Right cardiac atrium (tissue), 5 donors: ENCODE measurements at regions not wholly inside any gene's neighbourhood (a gene's known extent, or its start where the extent isn't known, plus 50 kb on each side); places are given as distances from the start of the nearest gene placed in this dataset.

Source experiments
- ATAC-seq, 2 donors: fragments of 200-7000 bp; cut with Tn5 transposase; one replicate each; pipeline versions ENCODE4 v1.8.0 to v1.9.1; 2020; ENCODE audit warnings: moderate library complexity in 2 of 2, mild to moderate bottlenecking in 1 of 2
- DNase-seq, 3 donors: peaks; one replicate each; pipeline ENCODE4 v3.0.0-alpha.2; 2020
- H3K27ac ChIP-seq: one replicate; pipeline ENCODE4 v1.5.1; 2013; ENCODE audit warnings: mild to moderate bottlenecking, low read length, control low read depth, moderate library complexity
- H3K27me3 ChIP-seq: one replicate; pipeline ENCODE4 v1.6.1; 2013; ENCODE audit not compliant: control insufficient read depth, insufficient read depth
- H3K4me1 ChIP-seq: one replicate; pipeline ENCODE4 v1.6.1; 2013; ENCODE audit warnings: low read length; ENCODE audit not compliant: control insufficient read depth, insufficient read depth
- H3K4me3 ChIP-seq: one replicate; pipeline ENCODE4 v1.5.1; 2013; ENCODE audit warnings: low read length, control low read depth
- H3K9me3 ChIP-seq: one replicate; pipeline ENCODE4 v1.6.1; 2013; ENCODE audit warnings: low read length; ENCODE audit not compliant: control insufficient read depth
- WGBS: extraction: QIAGEN DNeasy Blood & Tissue Kit; methylation state at CpG from one replicate; pipeline ENCODE4 v1.1.7; 2013; 5-methylcytosine and 5-hydroxymethylcytosine counted together
- intact Hi-C, 4 donors: fragments of 100-400 bp; cut with DNase I; formaldehyde crosslinking; loops; one replicate each; pipeline versions ENCODE4 v1.11.0 to v1.14.0; 2022 to 2023
- donor health status: healthy with polysubstance abuse.
- donor health status: DM: no; HTN: yes; CAD: no.
- donor health status: DM: no; HTN: no; CAD: no.
- donor health status: DM: no; HTN: yes; CAD: no; lungs with severe emphysema.
- donor health status: DM: yes; HTN: yes; CAD: no.

- Histone ChIP-seq H3K4me3 (no peak overlapping the region), H3K4me1 (no peaks in the 10 kb centered on the region), H3K27me3 (no peaks in the 10 kb centered on the region), H3K9me3 (no peaks in the 10 kb centered on the region), H3K27ac (no peak overlapping the region)
- 36% methylated on average over 1 of the region's 1 CpG for WGBS
- no peak for ATAC-seq
- no peak for DNase-seq
- intact Hi-C loops = no loop called here
These were observed 834.0 kb upstream of the TMPRSS15 start for GRCh38 chr21:19237608-19238007.

GRCh38 chr21:19239696-19240095 is 836.1 kb upstream of the TMPRSS15 start:
- ATAC-seq (no peak), DNase-seq (no peak)
- H3K9me3 ChIP-seq = no peaks in the 10 kb centered on the region
- no peak overlapping the region for H3K27ac ChIP-seq
- intact Hi-C loops = no loop called here
- H3K27me3 ChIP-seq = no peaks in the 10 kb centered on the region
- H3K4me3 ChIP-seq = no peak overlapping the region
- 57% methylated on average over 1 of the region's 1 CpG for WGBS
- no peaks in the 10 kb centered on the region for H3K4me1 ChIP-seq

DNA sequence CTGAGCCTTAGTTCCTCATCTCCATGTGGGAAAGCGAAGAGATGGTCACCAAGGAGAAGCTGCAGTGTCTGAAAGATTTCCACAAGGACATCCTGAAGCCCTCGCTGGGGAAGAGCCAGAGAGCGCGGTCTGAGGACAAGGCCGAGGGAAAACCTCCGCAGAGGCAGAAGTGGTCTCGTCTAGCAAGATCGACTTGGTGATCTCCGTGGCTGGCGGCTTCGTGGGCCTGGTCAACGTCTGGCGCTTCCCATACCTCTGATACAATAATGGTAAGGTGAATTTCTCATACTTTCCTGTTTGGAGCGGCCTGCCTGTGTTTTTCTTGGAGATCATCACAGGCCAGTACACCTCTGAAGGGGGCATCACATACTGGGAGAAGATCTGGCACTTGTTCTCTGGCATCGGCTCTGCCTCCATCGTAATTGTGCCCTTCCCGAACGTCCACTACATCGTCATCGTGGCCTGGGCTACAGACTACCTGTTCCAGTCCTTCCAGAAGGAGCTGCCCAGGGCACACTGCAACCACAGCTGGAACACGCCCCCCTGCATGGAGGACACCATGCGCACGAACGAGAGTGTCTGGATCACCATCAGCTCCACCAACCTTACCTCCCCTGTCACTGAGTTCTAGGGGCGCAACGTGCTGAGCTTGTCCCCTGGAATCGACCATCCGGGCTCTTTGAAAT is 841.1 kb upstream of the TMPRSS15 start:
- no peak overlapping the region for H3K4me3 ChIP-seq
- H3K27me3 ChIP-seq = no peaks in the 10 kb centered on the region
- intact Hi-C loops = no loop called here
- DNase-seq (no peak), ATAC-seq (no peak)
- no peaks in the 10 kb centered on the region for H3K4me1 ChIP-seq
- WGBS = 93% methylated on average over 28 of the region's 28 CpGs
- no peaks in the 10 kb centered on the region for H3K9me3 ChIP-seq
- no peak overlapping the region for H3K27ac ChIP-seq

DNA sequence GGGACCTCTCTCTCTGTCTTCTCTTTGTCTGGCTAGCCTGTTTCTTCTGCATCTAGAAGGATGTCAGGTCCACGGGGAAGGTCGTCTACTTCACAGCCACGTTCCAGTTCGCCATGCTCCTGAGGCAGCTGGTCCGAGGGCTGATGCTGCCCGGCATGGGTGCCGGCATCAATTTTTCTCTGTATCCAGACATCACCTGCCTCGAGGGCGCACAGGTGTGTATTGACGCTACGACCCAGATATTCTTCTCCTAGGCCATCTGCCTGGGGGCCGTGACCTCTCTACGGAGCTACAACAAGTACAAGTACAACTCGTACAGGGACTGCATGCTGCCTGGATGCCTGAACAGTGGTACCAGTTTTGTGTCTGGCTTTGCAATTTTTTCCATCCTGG is 841.6 kb upstream of the TMPRSS15 start:
- intact Hi-C loops = no loop called here

GRCh38 chr21:19246018-19246417 is 842.4 kb upstream of the TMPRSS15 start:
- DNase-seq (no peak), ATAC-seq (no peak)
- intact Hi-C loops = no loop called here
- Histone ChIP-seq H3K4me3 (no peak overlapping the region), H3K9me3 (no peaks in the 10 kb centered on the region), H3K27me3 (no peaks in the 10 kb centered on the region), H3K4me1 (no peaks in the 10 kb centered on the region), H3K27ac (no peak overlapping the region)
- 93% methylated on average over 20 of the region's 20 CpGs for WGBS

More for the DNA sequence above, 841.6 kb upstream of the TMPRSS15 start:
- DNase-seq (no peak), ATAC-seq (no peak)
- H3K4me3 ChIP-seq = no peak overlapping the region
- H3K4me1 ChIP-seq = no peaks in the 10 kb centered on the region
- no peaks in the 10 kb centered on the region for H3K9me3 ChIP-seq
- WGBS = 93% methylated on average over 14 of the region's 14 CpGs
- no peaks in the 10 kb centered on the region for H3K27me3 ChIP-seq
- H3K27ac ChIP-seq = no peak overlapping the region

GRCh38 chr21:19256934-19257660 is 853.5 kb upstream of the TMPRSS15 start:
- Histone ChIP-seq H3K27ac (no peak overlapping the region), H3K9me3 (no peaks in the 10 kb centered on the region), H3K27me3 (no peaks in the 10 kb centered on the region), H3K4me3 (no peak overlapping the region), H3K4me1 (no peaks in the 10 kb centered on the region)
- WGBS = 43% methylated on average over 4 of the region's 4 CpGs
- DNase-seq = peak; percentile 21 to 49 (median 44)
- ATAC-seq = peak; percentile 95 to 96
- intact Hi-C loops = no loop called here

- 72% methylated on average over 10 of the region's 10 CpGs for WGBS
- ATAC-seq (peak; percentile 68 to 89), DNase-seq (peak in 2 of 3 donors; percentile 46 to 49)
- intact Hi-C loops = no loop called here
- Histone ChIP-seq H3K9me3 (no peaks in the 10 kb centered on the region), H3K27me3 (no peaks in the 10 kb centered on the region), H3K27ac (no peak overlapping the region), H3K4me1 (no peaks in the 10 kb centered on the region), H3K4me3 (no peak overlapping the region)
These were observed 858.3 kb upstream of the TMPRSS15 start for GRCh38 chr21:19261731-19262376.

GRCh38 chr21:19266636-19267035 is 863.1 kb upstream of the TMPRSS15 start:
- ATAC-seq (no peak), DNase-seq (no peak)
- H3K27ac ChIP-seq = no peak overlapping the region
- intact Hi-C loops = no loop called here
- H3K9me3 ChIP-seq = no peaks in the 10 kb centered on the region
- H3K4me1 ChIP-seq = no peaks in the 10 kb centered on the region
- 72% methylated on average over 3 of the region's 3 CpGs for WGBS
- no peak overlapping the region for H3K4me3 ChIP-seq
- no peaks in the 10 kb centered on the region for H3K27me3 ChIP-seq

DNA sequence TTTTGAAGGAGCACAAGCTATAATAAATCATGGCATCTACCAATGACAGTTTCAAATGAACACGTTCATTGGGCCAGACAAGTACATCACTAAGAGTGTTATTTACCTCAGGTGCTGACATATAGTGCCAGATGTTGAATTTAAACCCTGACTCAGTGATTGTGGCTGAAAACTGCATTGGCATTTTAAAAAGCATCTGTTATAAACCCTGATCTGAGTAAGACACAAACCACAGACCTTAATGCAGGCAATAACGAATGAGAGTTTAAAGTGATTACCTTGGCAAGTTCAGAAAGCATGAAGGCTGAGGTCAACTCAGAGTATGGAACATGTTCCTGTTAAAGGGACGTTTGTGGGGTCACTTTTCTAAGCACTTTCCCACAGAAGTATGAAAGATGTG is 865.1 kb upstream of the TMPRSS15 start:
- intact Hi-C loops = no loop called here
- Histone ChIP-seq H3K4me1 (no peaks in the 10 kb centered on the region), H3K27ac (no peak overlapping the region), H3K4me3 (no peak overlapping the region), H3K9me3 (no peaks in the 10 kb centered on the region), H3K27me3 (no peaks in the 10 kb centered on the region)
- 42% methylated on average over 3 of the region's 3 CpGs for WGBS
- no peak for DNase-seq
- ATAC-seq = no peak

DNA sequence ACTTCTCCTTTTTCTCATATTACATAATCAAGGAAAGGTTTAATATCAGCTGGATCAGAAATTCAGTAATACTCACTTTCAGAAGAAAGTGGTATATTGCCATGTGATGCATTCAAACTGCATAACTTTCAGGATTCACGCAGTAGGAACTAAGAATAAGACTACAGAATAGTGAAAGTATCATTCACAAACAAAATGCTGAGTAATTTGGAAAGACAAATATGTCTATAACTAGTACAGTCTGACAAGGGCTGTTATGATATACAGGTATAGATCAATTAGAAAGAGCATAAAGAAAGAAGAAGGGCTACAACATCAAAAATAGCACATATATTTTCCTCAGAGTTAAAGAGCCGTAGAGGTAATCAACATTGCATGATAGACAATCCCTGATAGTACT is 871.5 kb upstream of the TMPRSS15 start:
- intact Hi-C loops = no loop called here
- ATAC-seq (no peak), DNase-seq (no peak)
- no peaks in the 10 kb centered on the region for H3K27me3 ChIP-seq
- WGBS = 76% methylated on average over 2 of the region's 2 CpGs
- H3K4me1 ChIP-seq = no peaks in the 10 kb centered on the region
- H3K9me3 ChIP-seq = no peaks in the 10 kb centered on the region
- no peak overlapping the region for H3K27ac ChIP-seq
- H3K4me3 ChIP-seq = no peak overlapping the region

GRCh38 chr21:19276665-19277064 is 873.1 kb upstream of the TMPRSS15 start:
- 48% methylated on average over 4 of the region's 4 CpGs for WGBS
- intact Hi-C loops = no loop called here
- no peak for ATAC-seq
- Histone ChIP-seq H3K4me1 (no peaks in the 10 kb centered on the region), H3K27ac (no peak overlapping the region), H3K27me3 (no peaks in the 10 kb centered on the region), H3K4me3 (no peak overlapping the region), H3K9me3 (no peaks in the 10 kb centered on the region)
- DNase-seq = no peak
